SK-N-SH treated with all-trans-retinoic acid at 6 μM for 48 hours (cell line): ENCODE measurements at regions not wholly inside any gene's neighbourhood (a gene's known extent, or its start where the extent isn't known, plus 50 kb on each side); places are given as distances from the start of the nearest gene placed in this dataset.

Experiments used
- ATAC-seq: fragments of 200-7000 bp; cut with Tn5 transposase; 3 replicates; pipeline ENCODE4 v1.9.1; 2020; ENCODE audit warnings: mild to moderate bottlenecking, moderate library complexity
- ARNTL ChIP-seq: fragments of 450-650 bp; formaldehyde crosslinking; IDR thresholded peaks from 2 replicates; pipeline ENCODE4 v1.5.0; 2020; ENCODE audit warnings: low read depth, mild to moderate bottlenecking, moderate library complexity, borderline replicate concordance
- BACH2 ChIP-seq: fragments of 250-450 bp; sonication (Bioruptor Pico); IDR thresholded peaks from 2 replicates; pipeline ENCODE4 v1.9.0; 2021; ENCODE audit warnings: mild to moderate bottlenecking, borderline replicate concordance
- CREB5 ChIP-seq: fragments of 250-450 bp; sonication (Bioruptor Pico); IDR thresholded peaks from 2 replicates; pipeline ENCODE4 v1.5.1; 2020; ENCODE audit warnings: low read depth, mild to moderate bottlenecking, moderate library complexity
- CSDC2 ChIP-seq: fragments of 250-450 bp; sonication (Bioruptor Pico); IDR thresholded peaks from 2 replicates; pipeline ENCODE4 v1.5.0; 2020; ENCODE audit warnings: mild to moderate bottlenecking, moderate library complexity
- CSRNP3 ChIP-seq: fragments of 250-450 bp; sonication (Bioruptor Pico); IDR thresholded peaks from 2 replicates; pipeline ENCODE4 v1.5.1; 2021; ENCODE audit warnings: mild to moderate bottlenecking, moderate library complexity
- ESRRG ChIP-seq: fragments of 250-450 bp; sonication (Bioruptor Pico); IDR thresholded peaks from 2 replicates; pipeline ENCODE4 v1.6.1; 2021; ENCODE audit warnings: mild to moderate bottlenecking
- GLIS3 ChIP-seq: fragments of 250-450 bp; sonication (Bioruptor Pico); IDR thresholded peaks from 2 replicates; pipeline ENCODE4 v1.5.0; 2020; ENCODE audit warnings: mild to moderate bottlenecking, moderate library complexity
- ISL1 ChIP-seq: fragments of 250-450 bp; sonication (Bioruptor Pico); IDR thresholded peaks from 2 replicates; pipeline ENCODE4 v2.1.2; 2022; ENCODE audit warnings: mild to moderate bottlenecking, moderate library complexity
- OSR1 ChIP-seq: fragments of 250-450 bp; sonication (Bioruptor Pico); IDR thresholded peaks from 2 replicates; pipeline ENCODE4 v1.8.0; 2022; ENCODE audit warnings: moderate library complexity, mild to moderate bottlenecking, inconsistent platforms
- POU6F1 ChIP-seq: fragments of 250-450 bp; sonication (Bioruptor Pico); IDR thresholded peaks from 2 replicates; pipeline ENCODE4 v1.8.0; 2021; ENCODE audit warnings: low read depth, mild to moderate bottlenecking, moderate library complexity, borderline replicate concordance
- PPARA ChIP-seq: fragments of 250-450 bp; sonication (Bioruptor Pico); IDR thresholded peaks from 2 replicates; pipeline ENCODE4 v1.5.0; 2020; ENCODE audit warnings: mild to moderate bottlenecking, borderline replicate concordance
- RARB ChIP-seq: fragments of 250-450 bp; sonication (Bioruptor Pico); IDR thresholded peaks from 2 replicates; pipeline ENCODE4 v1.8.0; 2021; ENCODE audit warnings: mild to moderate bottlenecking, moderate library complexity
- SNAI2 ChIP-seq: fragments of 250-450 bp; sonication (Bioruptor Pico); IDR thresholded peaks from 2 replicates; pipeline ENCODE4 v1.5.0; 2020; ENCODE audit warnings: mild to moderate bottlenecking, moderate library complexity
- TCF4 ChIP-seq: fragments of 250-450 bp; sonication (Bioruptor Pico); IDR thresholded peaks from 2 replicates; pipeline ENCODE4 v1.8.0; 2021; ENCODE audit warnings: mild to moderate bottlenecking, moderate library complexity, borderline replicate concordance
- TOX ChIP-seq: fragments of 250-450 bp; sonication (Bioruptor Pico); IDR thresholded peaks from 2 replicates; pipeline ENCODE4 v1.8.0; 2021; ENCODE audit warnings: mild to moderate bottlenecking, moderate library complexity, borderline replicate concordance
- ZC3H10 ChIP-seq: fragments of 250-450 bp; sonication (Bioruptor Pico); IDR thresholded peaks from 2 replicates; pipeline ENCODE4 v1.5.1; 2021; ENCODE audit warnings: mild to moderate bottlenecking, moderate library complexity
- ZFP3 ChIP-seq: fragments of 250-450 bp; sonication (Bioruptor Pico); IDR thresholded peaks from 2 replicates; pipeline ENCODE4 v1.5.0; 2020; ENCODE audit warnings: mild to moderate bottlenecking, moderate library complexity
- ZFP30 ChIP-seq: fragments of 450-650 bp; formaldehyde crosslinking; IDR thresholded peaks from 2 replicates; pipeline ENCODE4 v1.5.0; 2022; ENCODE audit warnings: mild to moderate bottlenecking, moderate library complexity
- ZNF565 ChIP-seq: fragments of 450-650 bp; formaldehyde crosslinking; conservative IDR thresholded peaks from 2 replicates; pipeline ENCODE4 v1.5.0; 2020; ENCODE audit warnings: low read depth, mild to moderate bottlenecking, moderate library complexity
- ZNF70 ChIP-seq: fragments of 450-650 bp; formaldehyde crosslinking; IDR thresholded peaks from 2 replicates; pipeline ENCODE4 v1.5.0; 2020; ENCODE audit warnings: mild to moderate bottlenecking, moderate library complexity
- ZNF8 ChIP-seq: fragments of 450-650 bp; formaldehyde crosslinking; IDR thresholded peaks from 2 replicates; pipeline ENCODE4 v1.5.0; 2020; ENCODE audit warnings: mild to moderate bottlenecking, moderate library complexity

GRCh38 chr22:22128440-22128839, 116.1 kb upstream of the VPREB1 start:
- TF ChIP-seq SNAI2 (CRISPR knock-in tag), result no peak
- TF ChIP-seq ARNTL (CRISPR knock-in tag), result no peak
- TF ChIP-seq GLIS3, result no peak
- TF ChIP-seq ZNF8 (CRISPR knock-in tag), result no peak
- no peak for TF ChIP-seq ZFP30 (CRISPR knock-in tag)
- TF ChIP-seq TOX (CRISPR knock-in tag), result no peak
- TF ChIP-seq TCF4 (CRISPR knock-in tag), result no peak
- no peak for TF ChIP-seq BACH2
- TF ChIP-seq CSRNP3 (CRISPR knock-in tag), result no peak
- TF ChIP-seq CREB5, result no peak
- TF ChIP-seq POU6F1 (CRISPR knock-in tag), result no peak
- no peak for TF ChIP-seq PPARA (CRISPR knock-in tag)
- TF ChIP-seq ZNF565 (CRISPR knock-in tag), result no peak
- no peak for ATAC-seq

GRCh38 chr22:22127100-22127499, 117.5 kb upstream of the VPREB1 start:
- TF ChIP-seq ZFP3 (CRISPR knock-in tag), result no peak
- no peak for TF ChIP-seq OSR1 (CRISPR knock-in tag)
- TF ChIP-seq CSDC2 (CRISPR knock-in tag), result no peak
- no peak for TF ChIP-seq PPARA (CRISPR knock-in tag)
- TF ChIP-seq ZNF8 (CRISPR knock-in tag), result no peak
- TF ChIP-seq RARB, result no peak
- TF ChIP-seq SNAI2 (CRISPR knock-in tag), result no peak
- no peak for TF ChIP-seq GLIS3
- no peak for TF ChIP-seq ZC3H10 (CRISPR knock-in tag)
- TF ChIP-seq POU6F1 (CRISPR knock-in tag), result no peak
- no peak for TF ChIP-seq TCF4 (CRISPR knock-in tag)
- no peak for TF ChIP-seq ARNTL (CRISPR knock-in tag)
- TF ChIP-seq ZNF565 (CRISPR knock-in tag), result no peak
- TF ChIP-seq ISL1 (CRISPR knock-in tag), result no peak
- no peak for TF ChIP-seq ZNF70 (CRISPR knock-in tag)
- TF ChIP-seq ESRRG (CRISPR knock-in tag), result no peak
- TF ChIP-seq BACH2, result no peak
- no peak for ATAC-seq

GRCh38 chr22:22125579-22126468, 118.8 kb upstream of the VPREB1 start:
- no peak for ATAC-seq

More at GRCh38 chr22:22125579-22126468, 118.8 kb upstream of the VPREB1 start:
- TF ChIP-seq CSRNP3 (CRISPR knock-in tag) (no peak), ARNTL (CRISPR knock-in tag) (no peak), CREB5 (no peak)
